AG08396 (cell line): ENCODE measurements at regions not wholly inside any gene's neighbourhood (a gene's known extent, or its start where the extent isn't known, plus 50 kb on each side); places are given as distances from the start of the nearest gene placed in this dataset.
A peak's percentile ranks its signal among the peaks of the same experiment; 100 is the strongest.
"Not testable (repeated sequence)": the region's sequence is repeated elsewhere in the genome, so short reads cannot be mapped to it uniquely, and the experiment has no call there.

Experiments
- DNase-seq: peaks from one replicate; pipeline ENCODE4 v3.0.0; 2012; ENCODE audit warnings: low spot score, mixed read lengths

- DNase-seq: no peak
These were observed 231.3 kb upstream of the SLCO3A1 start for GRCh38 chr15:91622235-91622634.

- no peak for DNase-seq
These were observed 230.7 kb upstream of the SLCO3A1 start for GRCh38 chr15:91622711-91623342.

- no peak for DNase-seq
These were observed 229.0 kb upstream of the SLCO3A1 start for GRCh38 chr15:91624353-91624968.

- DNase-seq: no peak
These were observed 228.0 kb upstream of the SLCO3A1 start for GRCh38 chr15:91625506-91625905.

- DNase-seq: peak; percentile 9
These were observed 225.8 kb upstream of the SLCO3A1 start for GRCh38 chr15:91627473-91628278.

GRCh38 chr15:91630090-91630489 lies 223.4 kb upstream of the SLCO3A1 start:
- DNase-seq: no peak

- no peak for DNase-seq
These were observed 221.3 kb upstream of the SLCO3A1 start for GRCh38 chr15:91632176-91632575.

GRCh38 chr15:91632981-91633380 lies 220.5 kb upstream of the SLCO3A1 start:
- no peak for DNase-seq

- DNase-seq: no peak
These were observed 219.3 kb upstream of the SLCO3A1 start for GRCh38 chr15:91634179-91634578.

GRCh38 chr15:91635080-91635479 lies 218.4 kb upstream of the SLCO3A1 start:
- DNase-seq: no peak

GRCh38 chr15:91635641-91636040 lies 217.9 kb upstream of the SLCO3A1 start:
- DNase-seq: no peak

- no peak for DNase-seq
These were observed 204.5 kb upstream of the SLCO3A1 start for GRCh38 chr15:91649016-91649415.

GRCh38 chr15:91649831-91650321 lies 203.6 kb upstream of the SLCO3A1 start:
- DNase-seq: no peak

- no peak for DNase-seq
These were observed 202.3 kb upstream of the SLCO3A1 start for GRCh38 chr15:91651251-91651650.

GRCh38 chr15:91652610-91653207 lies 200.8 kb upstream of the SLCO3A1 start:
- DNase-seq: no peak

- DNase-seq: not testable (repeated sequence)
These were observed 197.8 kb upstream of the SLCO3A1 start for GRCh38 chr15:91655563-91656290.

GRCh38 chr15:91660174-91660649 lies 193.3 kb upstream of the SLCO3A1 start:
- no peak for DNase-seq

GRCh38 chr15:91664224-91664836 lies 189.2 kb upstream of the SLCO3A1 start:
- no peak for DNase-seq

- DNase-seq: no peak
These were observed 188.3 kb upstream of the SLCO3A1 start for GRCh38 chr15:91665212-91665611.

- no peak for DNase-seq
These were observed 185.1 kb upstream of the SLCO3A1 start for GRCh38 chr15:91668370-91668769.

GRCh38 chr15:91670108-91670507 lies 183.4 kb upstream of the SLCO3A1 start:
- no peak for DNase-seq
